ENCODE measurements at regions not wholly inside any gene's neighbourhood (a gene's known extent, or its start where the extent isn't known, plus 50 kb on each side); places are given as distances from the start of the nearest gene placed in this dataset.

- TF ChIP-seq CTCF (IDR thresholded peaks at IDR 0.05) (no peak), POLR2A (IDR thresholded peaks at IDR 0.05) (no peak)
These were observed 354.9 kb upstream of the SPRY2 start for GRCh38 chr13:80695841-80696240.
